ENCODE measurements at regions not wholly inside any gene's neighbourhood (a gene's known extent, or its start where the extent isn't known, plus 50 kb on each side); places are given as distances from the start of the nearest gene placed in this dataset.

- TF ChIP-seq CTCF (IDR thresholded peaks at IDR 0.05; ENCODE audit: low read length) (no peak), EZH2 (optimal IDR thresholded peaks at IDR 0.05; ENCODE audit: low read depth, low read length) (no peak), EZH2phosphoT487 (IDR thresholded peaks at IDR 0.05; ENCODE audit: low read length) (no peak)
These were observed 633.4 kb downstream of the PSAT1 start for GRCh38 chr9:78930281-78930680.
